ENCODE measurements at regions not wholly inside any gene's neighbourhood (a gene's known extent, or its start where the extent isn't known, plus 50 kb on each side); places are given as distances from the start of the nearest gene placed in this dataset.

DNA sequence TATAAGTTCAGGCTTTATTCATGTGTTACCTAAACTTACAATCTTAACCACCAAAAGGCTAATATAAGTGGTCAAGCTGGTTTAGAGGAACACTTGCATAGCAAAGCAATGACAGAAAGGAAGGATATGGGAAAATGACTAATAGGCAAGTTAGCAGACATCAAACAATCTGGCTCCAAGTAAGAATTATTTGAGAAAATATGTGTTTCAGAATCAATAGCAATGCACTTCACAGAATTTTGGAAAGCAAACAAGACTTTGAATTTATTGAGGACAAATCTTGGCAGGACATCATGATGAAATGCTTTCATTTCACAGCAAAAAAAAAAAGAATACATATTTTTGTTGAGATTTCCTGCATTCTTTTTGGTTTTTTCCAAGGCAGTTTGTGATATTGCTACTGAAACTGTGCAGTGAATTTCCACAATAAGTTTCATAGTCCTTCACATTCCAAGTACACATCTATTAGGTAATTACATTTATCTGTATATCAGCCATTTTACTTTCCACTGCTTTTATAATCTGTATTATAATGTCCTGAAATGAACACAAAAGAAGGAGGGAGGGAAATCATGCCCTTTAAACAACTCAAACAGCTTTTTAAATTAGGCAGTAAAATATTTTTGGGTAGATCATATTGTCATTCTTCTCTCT is 417.9 kb downstream of the NR2F1-AS1 start:
- H3K27me3 ChIP-seq (ENCODE audit: insufficient read depth, low read depth, low read length), result no peaks in the 10 kb centered on the region
- no peaks in the 10 kb centered on the region for H3K36me3 ChIP-seq (ENCODE audit: insufficient read depth, low read length)
- TF ChIP-seq TAF1 (IDR thresholded peaks at IDR 0.05; ENCODE audit: low read depth) (no peak), POLR2AphosphoS5 (IDR thresholded peaks at IDR 0.05) (no peak), SMC3 (conservative IDR thresholded peaks at IDR 0.05; ENCODE audit: poor library complexity) (no peak), RAD21 (conservative IDR thresholded peaks at IDR 0.05) (no peak)
- TF ChIP-seq, protein P1, sequence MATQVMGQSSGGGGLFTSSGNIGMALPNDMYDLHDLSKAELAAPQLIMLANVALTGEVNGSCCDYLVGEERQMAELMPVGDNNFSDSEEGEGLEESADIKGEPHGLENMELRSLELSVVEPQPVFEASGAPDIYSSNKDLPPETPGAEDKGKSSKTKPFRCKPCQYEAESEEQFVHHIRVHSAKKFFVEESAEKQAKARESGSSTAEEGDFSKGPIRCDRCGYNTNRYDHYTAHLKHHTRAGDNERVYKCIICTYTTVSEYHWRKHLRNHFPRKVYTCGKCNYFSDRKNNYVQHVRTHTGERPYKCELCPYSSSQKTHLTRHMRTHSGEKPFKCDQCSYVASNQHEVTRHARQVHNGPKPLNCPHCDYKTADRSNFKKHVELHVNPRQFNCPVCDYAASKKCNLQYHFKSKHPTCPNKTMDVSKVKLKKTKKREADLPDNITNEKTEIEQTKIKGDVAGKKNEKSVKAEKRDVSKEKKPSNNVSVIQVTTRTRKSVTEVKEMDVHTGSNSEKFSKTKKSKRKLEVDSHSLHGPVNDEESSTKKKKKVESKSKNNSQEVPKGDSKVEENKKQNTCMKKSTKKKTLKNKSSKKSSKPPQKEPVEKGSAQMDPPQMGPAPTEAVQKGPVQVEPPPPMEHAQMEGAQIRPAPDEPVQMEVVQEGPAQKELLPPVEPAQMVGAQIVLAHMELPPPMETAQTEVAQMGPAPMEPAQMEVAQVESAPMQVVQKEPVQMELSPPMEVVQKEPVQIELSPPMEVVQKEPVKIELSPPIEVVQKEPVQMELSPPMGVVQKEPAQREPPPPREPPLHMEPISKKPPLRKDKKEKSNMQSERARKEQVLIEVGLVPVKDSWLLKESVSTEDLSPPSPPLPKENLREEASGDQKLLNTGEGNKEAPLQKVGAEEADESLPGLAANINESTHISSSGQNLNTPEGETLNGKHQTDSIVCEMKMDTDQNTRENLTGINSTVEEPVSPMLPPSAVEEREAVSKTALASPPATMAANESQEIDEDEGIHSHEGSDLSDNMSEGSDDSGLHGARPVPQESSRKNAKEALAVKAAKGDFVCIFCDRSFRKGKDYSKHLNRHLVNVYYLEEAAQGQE (IDR thresholded peaks at IDR 0.05; ENCODE audit: borderline replicate concordance), result no peak
- TF ChIP-seq, protein P2, sequence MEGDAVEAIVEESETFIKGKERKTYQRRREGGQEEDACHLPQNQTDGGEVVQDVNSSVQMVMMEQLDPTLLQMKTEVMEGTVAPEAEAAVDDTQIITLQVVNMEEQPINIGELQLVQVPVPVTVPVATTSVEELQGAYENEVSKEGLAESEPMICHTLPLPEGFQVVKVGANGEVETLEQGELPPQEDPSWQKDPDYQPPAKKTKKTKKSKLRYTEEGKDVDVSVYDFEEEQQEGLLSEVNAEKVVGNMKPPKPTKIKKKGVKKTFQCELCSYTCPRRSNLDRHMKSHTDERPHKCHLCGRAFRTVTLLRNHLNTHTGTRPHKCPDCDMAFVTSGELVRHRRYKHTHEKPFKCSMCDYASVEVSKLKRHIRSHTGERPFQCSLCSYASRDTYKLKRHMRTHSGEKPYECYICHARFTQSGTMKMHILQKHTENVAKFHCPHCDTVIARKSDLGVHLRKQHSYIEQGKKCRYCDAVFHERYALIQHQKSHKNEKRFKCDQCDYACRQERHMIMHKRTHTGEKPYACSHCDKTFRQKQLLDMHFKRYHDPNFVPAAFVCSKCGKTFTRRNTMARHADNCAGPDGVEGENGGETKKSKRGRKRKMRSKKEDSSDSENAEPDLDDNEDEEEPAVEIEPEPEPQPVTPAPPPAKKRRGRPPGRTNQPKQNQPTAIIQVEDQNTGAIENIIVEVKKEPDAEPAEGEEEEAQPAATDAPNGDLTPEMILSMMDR (IDR thresholded peaks at IDR 0.05; ENCODE audit: poor library complexity, severe bottlenecking), result no peak
- H3K27ac ChIP-seq (ENCODE audit: low read length), result no peak overlapping the region
- no peak overlapping the region for H2AFZ ChIP-seq (ENCODE audit: low read depth, low read length)
- H4K20me1 ChIP-seq (ENCODE audit: insufficient read depth), result no peaks in the 10 kb centered on the region
- no peaks in the 10 kb centered on the region for H3F3A ChIP-seq (ENCODE audit: insufficient read depth, low read length, poor library complexity, severe bottlenecking)
- no peak overlapping the region for H3K4me3 ChIP-seq (ENCODE audit: low read length)
- no peak overlapping the region for H3K9ac ChIP-seq (ENCODE audit: low read length)
- no peak overlapping the region for H3K4me2 ChIP-seq (ENCODE audit: low read length)
- no peaks in the 10 kb centered on the region for H3K9me3 ChIP-seq (ENCODE audit: low read length)
- H3K79me2 ChIP-seq (replicated peaks; ENCODE audit: insufficient read depth, low read length), result no peaks in the 10 kb centered on the region
- no peaks in the 10 kb centered on the region for H3K9me2 ChIP-seq (ENCODE audit: insufficient read depth, low read length)

GRCh38 chr5:93161661-93162654 is 419.1 kb downstream of the NR2F1-AS1 start:
- Histone ChIP-seq H3K36me3 (ENCODE audit: insufficient read depth, low read length) (no peaks in the 10 kb centered on the region), H3F3A (ENCODE audit: insufficient read depth, low read length, poor library complexity, severe bottlenecking) (no peaks in the 10 kb centered on the region), H2AFZ (ENCODE audit: low read depth, low read length) (no peak overlapping the region), H3K4me3 (ENCODE audit: low read length) (no peak overlapping the region), H4K20me1 (ENCODE audit: insufficient read depth) (no peaks in the 10 kb centered on the region), H3K27ac (ENCODE audit: low read length) (no peak overlapping the region), H3K4me2 (ENCODE audit: low read length) (no peak overlapping the region), H3K9me2 (ENCODE audit: insufficient read depth, low read length) (no peaks in the 10 kb centered on the region), H3K9me3 (ENCODE audit: low read length) (no peaks in the 10 kb centered on the region), H3K9ac (ENCODE audit: low read length) (no peak overlapping the region), H3K79me2 (replicated peaks; ENCODE audit: insufficient read depth, low read length) (no peaks in the 10 kb centered on the region), H3K27me3 (ENCODE audit: insufficient read depth, low read depth, low read length) (no peaks in the 10 kb centered on the region)
- TF ChIP-seq, protein P1 (IDR thresholded peaks at IDR 0.05; ENCODE audit: borderline replicate concordance), result no peak
- TF ChIP-seq EZH2 (IDR thresholded peaks at IDR 0.05; ENCODE audit: borderline replicate concordance, insufficient read depth, low read length, poor library complexity, severe bottlenecking), result no peak
- no peak for TF ChIP-seq RAD21 (conservative IDR thresholded peaks at IDR 0.05)
- no peak for TF ChIP-seq EP300 (conservative IDR thresholded peaks at IDR 0.05; ENCODE audit: poor library complexity, severe bottlenecking)
- TF ChIP-seq TAF1 (IDR thresholded peaks at IDR 0.05; ENCODE audit: low read depth), result no peak
- TF ChIP-seq POLR2AphosphoS5 (IDR thresholded peaks at IDR 0.05), result no peak
- TF ChIP-seq, protein P2 (IDR thresholded peaks at IDR 0.05; ENCODE audit: poor library complexity, severe bottlenecking), result no peak
